Fibroblast of skin of right quadriceps (primary cell): ENCODE measurements at regions not wholly inside any gene's neighbourhood (a gene's known extent, or its start where the extent isn't known, plus 50 kb on each side); places are given as distances from the start of the nearest gene placed in this dataset.
"Not testable (repeated sequence)": the region's sequence is repeated elsewhere in the genome, so short reads cannot be mapped to it uniquely, and the experiment has no call there.

Source experiments
- DNase-seq: peaks from one replicate; pipeline ENCODE4 v3.0.0-alpha.2; 2013

DNA sequence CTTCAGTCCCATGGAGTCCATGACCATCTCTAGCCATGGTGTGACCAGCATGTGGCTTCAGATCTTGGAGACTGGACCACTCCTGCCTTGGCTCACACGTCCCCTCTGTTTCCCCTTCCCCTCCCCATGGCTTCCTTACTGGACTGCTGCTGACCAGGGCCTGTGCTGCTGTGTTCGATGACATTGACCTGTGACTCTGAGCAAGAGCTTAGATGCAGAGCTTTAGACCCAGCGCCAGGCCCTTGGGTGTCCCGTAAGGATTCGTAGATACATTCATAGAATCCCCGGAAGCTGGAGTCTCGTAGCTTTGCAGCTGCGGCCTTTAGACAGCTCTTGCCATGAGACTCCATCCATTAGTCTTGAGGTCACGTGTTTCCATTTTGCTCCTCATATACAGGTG is 96.3 kb downstream of the NPIPB11 start:
- DNase-seq, result not testable (repeated sequence)

DNA sequence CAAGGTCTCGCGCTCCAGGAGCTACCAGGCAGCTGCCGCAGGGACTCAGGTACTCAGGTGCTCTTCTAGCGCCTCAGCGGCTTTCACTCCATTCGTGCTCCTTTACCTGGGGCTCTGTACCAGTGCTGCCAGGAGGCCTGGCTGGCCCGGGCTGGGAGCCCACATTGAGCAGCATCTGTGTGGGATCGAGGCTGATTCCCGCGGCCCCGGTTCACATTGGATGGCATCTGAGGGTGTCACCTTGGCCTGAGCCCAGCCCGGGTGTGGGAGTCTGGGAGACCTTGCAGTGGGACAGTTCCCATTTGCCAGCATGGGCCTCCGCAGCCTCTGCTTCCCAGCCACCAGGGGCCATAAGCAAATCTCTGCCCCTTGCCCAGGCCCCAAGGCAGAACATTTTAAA is 96.9 kb downstream of the NPIPB11 start:
- not testable (repeated sequence) for DNase-seq

DNA sequence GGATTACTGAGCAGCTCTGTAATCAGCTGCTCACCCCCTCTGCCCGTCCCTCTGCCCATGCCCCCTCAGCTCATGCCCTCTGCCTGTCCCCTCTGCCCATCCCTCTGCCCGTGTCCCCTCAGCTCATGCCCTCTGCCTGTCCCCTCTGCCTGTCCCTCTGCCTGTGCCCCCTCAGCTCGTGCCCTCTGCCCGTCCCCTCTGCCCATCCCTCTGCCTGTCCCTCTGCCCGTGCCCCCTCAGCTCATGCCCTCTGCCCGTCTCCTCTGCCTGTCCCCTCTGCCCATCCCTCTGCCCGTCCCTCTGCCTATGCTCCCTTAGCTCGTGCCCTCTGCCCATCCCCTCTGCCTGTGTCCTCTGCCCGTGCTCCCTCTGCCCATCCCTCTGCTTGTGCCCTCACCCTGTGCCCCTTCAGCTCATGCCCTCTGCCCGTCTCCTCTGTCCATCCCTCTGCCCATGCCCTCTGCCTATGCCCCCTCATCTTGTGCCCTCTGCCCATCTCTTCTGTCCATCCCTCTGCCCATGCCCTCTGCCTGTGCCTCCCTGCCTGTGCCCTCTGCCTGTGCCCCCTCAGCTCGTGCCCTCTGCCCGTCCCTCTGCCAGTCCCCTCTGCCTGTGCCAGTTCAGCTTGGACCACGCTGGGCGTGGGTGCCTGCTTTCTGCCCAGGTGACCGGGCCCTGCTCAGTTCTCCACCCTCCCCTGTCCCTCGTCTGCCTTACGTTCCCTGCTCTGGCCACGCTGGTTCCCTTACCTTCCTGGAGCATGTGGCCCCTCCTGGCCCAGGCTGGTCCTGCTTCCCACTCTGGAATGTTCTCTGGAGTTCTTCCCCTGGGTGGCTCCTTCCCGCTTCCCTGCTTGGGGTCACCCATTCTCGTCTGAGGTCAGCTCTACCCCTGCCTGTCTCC is 97.6 kb downstream of the NPIPB11 start:
- no peak for DNase-seq

DNA sequence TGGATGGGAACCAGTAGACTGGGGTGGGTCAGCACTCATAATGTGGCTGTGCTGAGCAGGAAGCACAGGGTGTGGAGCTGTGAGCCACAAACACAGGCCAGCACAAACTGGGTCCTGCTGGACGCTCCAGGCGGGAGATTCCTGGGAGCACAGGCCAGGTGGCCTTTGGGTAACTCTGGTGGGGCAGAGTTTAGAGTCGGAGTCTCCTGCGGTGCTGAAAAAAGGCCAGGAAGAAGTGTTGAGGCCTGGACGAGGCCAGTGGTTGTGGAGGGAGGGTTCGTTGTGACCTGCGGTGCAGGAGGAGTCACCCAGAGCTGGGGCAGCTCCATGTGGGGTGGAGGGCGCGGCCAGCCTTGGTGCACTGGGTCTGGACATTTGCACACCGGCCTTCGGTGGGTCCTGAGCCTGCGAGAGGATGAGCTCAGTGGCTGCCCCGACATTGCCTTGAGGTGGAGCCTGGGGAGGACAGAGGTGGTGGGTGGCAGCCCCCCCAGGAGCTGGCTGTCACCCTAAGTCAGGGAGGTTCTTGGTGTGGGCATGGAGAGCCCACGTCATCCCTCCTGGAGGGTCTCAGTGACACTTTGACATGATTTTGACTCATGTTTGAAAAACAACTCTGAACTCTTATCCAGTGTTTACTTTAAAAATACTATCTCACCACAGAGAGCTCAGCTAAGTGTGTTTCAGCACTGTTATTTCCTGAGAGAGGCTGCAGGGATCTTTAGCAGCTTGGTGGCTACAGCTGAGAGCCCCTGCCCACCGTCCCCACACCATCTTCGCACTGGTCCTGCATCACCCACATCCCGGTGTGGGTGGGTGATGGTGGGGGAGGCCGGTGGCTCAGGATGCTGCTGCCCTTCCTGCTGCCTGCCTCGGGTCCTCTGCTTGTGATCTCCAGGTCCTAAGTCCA is 98.7 kb downstream of the NPIPB11 start:
- peak; percentile 17 for DNase-seq

DNA sequence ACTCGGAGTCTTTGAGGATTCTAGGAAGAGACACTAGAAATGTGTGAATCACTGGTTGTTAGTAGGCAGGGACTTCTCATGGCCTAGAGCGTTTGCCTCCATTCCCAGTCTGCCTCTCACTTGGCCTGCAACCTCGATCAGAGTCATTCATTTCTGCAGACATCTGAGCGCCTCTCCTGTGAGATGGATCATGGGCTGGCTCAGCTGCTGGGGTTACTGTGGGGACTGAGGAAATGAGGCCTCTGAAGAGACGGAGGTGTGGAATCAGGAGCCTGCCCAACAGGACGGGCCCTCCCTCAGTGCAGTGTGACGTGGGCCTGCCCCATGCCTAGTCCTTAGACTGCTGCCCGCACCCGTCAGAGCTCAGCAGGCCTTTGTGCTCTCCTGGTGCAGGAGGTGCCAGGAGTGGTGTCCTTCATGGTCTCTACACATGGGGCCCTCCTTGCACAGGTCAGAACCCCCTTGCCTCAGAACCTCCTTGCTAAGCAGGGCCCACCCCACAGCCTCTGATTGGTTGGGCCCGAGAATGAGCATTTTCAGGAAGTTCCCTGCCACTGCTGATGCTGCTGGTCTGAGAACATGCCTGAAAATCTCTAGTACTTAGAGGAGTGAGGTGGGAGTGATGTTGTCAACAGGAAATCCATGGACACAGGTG is 99.4 kb downstream of the NPIPB11 start:
- DNase-seq, result peak; percentile 32

DNA sequence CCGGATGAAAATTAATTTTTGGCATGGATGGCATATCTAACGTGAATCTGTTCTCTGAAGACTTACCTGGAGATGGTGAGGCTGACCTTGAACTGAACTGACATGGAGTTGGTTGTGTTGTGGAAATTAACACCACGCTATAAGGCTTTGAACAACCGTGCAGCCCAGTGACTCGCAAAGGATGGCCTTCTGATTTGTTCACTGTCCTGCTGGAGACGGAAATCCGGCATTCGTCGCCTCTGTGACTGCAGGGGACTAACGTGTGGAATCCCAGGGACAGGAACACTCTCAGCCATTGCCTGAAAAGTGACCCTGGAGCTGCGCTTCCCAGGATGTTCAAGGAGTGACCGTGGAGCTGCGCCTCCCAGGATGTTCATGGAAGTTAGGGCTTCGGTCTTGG is 100.3 kb downstream of the NPIPB11 start:
- DNase-seq, result no peak

DNA sequence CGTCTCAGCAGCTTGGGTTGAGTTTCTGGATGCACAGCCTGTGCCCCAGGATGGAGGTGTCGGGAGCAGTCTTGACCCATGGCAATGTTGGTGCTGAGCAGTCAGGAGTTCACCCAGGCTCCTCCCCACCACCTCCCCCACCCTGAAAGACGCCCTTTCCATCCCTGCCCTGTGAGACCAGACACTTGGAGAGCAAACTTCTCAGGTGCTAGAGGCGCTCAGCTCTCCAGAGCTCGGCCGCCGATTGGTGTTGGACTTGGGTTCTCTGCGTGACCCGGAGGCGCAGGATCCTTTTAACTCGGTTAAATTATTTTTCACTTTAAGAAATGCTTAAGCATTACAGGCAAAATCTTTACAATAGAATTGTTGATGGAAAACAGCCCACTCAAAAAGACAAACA is 101.5 kb downstream of the NPIPB11 start:
- DNase-seq, result not testable (repeated sequence)

DNA sequence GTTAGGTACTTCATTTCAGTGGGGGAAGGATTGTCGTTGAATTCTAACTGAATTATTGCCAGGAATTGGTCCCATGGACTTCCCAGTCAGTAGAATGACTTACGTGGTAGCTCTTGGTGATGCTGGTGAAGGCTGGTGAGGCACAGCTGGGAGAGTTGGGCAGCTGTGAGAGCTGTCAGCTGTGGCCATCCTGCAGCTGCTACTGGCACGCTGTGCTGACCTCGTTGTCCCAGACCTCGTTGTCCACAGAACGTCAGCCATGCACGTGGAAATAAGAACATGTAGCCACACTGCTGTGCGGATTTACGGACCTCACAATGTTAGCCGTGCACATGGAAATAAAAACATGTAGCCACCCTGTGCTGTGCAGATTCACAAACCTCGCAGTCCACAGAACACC is 102.3 kb downstream of the NPIPB11 start:
- DNase-seq, result no peak

DNA sequence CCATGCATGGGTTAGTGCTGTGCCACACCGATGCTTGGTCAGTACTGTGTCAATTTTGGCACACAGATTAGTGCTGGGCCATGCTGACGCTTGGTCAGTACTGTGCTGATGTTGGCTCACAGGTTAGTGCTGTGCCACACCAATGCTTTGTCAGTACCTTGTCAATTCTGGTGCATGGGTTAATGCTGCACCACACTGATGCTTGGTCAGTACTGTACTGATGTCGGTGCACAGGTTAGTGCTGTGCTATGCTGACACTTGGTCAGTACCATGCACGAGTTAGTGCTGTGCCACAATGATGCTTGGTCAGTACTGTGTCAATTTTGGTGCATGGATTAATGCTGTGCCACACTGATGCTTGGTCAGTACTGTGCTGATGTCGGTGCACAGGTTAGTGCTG is 103.0 kb downstream of the NPIPB11 start:
- no peak for DNase-seq

DNA sequence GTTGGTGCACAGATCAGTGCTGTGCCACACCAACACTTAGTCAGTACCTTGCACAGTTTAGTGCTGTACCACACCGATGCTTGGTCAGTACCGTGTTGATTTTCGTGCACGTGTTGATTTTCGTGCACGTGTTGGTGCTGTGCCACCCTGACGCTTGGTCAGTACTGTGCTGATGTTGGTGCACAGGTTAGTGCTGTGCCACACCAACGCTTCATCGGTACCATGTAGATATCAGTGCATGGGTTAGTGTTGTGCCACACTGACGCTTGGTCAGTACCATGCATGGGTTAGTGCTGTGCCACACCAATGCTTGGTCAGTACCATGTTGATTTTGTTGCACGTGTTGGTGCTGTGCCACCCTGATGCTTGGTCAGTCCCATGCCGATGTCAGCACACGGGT is 103.5 kb downstream of the NPIPB11 start:
- no peak for DNase-seq

DNA sequence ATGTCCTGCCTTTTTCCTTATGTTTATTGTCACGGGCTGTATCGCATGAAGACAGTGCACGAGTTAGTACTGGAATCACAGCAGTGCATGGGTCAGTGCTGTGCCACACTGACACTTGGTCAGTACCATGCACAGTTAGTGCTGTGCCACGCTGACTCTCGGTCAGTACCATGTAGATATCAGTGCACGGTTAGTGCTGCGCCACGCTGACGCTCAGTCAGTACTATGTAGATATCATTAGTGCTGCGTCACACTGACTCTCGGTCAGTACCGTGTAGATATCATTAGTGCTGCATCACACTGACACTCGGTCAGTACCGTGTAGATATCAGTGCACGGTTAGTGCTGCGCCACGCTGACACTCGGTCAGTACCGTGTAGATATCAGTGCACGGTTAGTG is 104.1 kb downstream of the NPIPB11 start:
- not testable (repeated sequence) for DNase-seq

DNA sequence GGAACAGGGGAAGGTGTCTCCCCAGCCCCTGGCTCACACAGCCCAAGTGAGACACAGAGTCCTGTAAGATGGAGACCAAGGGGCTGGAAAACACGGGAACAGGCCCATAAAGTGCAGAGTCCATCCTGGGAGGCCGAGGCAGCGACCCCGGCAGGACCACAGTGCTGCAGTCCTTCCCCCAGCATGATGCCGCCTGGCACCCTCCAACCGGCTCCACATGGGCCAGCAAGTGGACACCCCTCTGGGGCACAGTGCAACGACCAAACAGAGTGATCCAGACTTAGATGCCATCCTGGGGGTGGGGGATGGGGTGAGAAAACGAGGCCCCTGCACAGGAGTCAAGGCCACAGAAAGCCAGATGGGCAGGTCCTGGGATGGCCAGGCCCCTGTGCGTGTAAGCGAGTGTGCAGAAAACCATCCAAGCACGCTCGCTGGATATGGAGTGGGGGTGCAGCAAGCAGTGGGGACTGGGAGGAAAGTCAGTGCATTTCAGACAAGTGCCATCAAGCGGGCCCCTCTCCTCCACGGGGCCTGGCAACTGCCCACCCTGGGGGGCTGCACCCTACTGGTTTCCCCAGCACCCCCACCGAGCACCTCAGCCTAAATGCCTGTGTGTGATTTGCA is 104.7 kb downstream of the NPIPB11 start:
- DNase-seq, result not testable (repeated sequence)

DNA sequence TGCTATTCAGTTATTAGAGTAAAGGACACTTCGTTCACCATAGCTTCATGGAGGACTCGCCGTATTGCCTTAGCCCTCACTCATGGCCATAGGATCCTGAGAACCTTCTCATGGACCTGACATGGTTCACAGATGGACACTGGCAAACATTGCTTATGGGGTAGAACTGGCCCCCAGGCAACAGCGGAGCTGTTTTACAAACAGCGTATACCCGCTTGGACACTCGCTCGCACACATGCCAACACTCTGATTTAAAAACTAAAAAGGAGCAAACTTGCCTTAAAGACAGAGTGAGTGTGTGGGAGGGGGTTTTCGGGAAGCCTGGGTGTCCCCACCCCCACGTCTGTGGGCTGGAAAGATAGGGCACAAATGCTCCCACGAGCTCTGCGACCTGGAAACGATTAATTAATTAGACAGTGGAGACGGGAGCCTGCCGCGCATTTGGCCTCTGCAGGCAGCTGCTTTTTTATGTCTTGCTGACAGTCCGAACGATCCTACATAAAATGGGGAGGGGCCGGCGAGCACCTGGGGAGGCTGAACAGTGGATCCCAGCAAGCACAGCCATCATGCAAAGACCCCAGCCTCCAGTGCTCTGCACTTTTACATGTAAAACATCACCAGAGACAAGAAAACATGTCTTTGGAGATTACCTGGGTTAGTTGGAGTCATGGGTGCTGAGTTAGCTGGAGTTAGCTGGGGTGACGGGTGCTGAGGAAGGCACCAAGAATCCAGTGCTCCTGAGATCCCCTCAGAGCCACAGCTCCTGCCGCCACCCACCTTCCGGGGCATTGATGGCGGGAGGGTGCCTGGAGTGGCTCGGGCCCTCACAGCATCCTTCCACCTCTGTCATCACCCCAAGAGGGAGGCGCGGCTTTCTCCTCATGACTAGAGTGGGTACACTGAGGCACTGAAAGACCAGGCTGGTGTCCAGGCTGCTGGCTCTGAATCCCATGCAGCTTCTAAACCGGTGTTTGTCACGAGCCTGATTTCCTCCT is 105.7 kb downstream of the NPIPB11 start:
- DNase-seq, result not testable (repeated sequence)

DNA sequence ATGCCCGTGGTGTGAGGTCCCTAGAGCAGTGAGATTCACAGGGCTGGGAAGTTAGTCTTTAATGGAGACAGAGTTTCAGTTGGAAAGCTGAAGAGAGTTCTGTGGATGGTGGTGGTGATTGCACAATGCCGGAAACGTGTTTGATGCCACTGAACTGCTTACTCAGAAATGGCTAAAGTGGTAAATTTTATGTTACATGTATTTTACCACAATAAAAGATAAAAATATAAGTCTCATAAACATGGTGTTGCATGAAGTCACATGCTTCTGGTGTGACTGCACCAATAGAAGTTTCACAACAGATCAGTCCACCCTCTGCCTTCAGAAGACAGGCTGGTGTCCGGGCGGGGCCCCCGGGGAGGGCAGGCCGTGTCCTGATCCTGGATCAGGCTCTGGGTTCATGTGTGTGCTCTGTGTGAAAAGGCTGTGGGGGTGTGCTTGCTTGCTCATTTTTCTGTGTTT is 106.5 kb downstream of the NPIPB11 start:
- DNase-seq, result not testable (repeated sequence)

DNA sequence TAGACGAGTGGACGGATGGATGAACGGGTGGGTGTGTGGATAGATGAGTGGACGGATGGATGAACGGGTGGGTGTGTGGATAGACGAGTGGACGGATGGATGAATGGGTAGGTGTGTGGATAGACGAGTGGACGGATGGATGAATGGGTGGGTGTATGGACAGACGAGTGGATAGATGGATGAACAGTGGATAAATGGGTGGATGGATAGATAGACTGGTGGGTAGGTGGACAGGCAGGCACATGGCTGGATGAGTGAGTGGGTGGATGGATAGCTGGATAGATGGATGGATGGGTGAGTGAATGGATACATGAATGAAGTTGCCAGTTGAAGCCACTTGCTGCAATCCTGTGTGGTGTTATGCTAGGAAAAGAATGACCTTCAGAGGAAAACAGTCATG is 107.5 kb downstream of the NPIPB11 start:
- not testable (repeated sequence) for DNase-seq

DNA sequence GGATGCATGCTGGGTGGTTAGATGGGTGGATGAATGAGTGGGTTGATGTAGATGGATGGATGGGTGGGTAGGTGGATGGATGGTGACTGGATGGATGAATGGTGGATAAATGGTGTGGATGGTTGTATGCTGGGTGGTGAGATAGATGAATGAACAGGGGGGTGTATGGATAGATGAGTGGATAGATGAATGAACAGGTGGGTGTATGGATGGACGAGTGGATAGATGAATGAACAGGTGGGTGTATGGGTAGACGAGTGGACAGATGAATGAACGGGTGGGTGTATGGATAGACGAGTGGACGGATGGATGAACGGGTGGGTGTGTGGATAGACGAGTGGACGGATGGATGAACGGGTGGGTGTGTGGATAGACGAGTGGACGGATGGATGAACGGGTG is 108.2 kb downstream of the NPIPB11 start:
- DNase-seq, result not testable (repeated sequence)

DNA sequence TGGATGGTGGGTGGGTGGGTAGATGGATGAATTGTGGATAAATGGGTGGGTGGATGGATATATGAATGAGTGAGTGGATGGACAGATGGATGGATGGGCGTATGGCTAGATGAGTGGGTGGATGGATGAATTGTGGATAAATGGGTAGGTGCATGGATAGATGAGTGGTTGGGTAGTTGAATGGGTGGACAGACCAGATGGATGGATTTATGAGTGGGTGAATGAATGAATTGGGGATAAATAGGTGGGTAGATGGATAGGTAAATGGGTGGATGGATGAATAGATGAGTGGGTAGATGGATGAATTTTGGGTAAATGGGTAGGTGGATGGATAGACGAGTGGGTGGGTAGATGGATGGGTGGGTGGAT is 108.7 kb downstream of the NPIPB11 start:
- not testable (repeated sequence) for DNase-seq

DNA sequence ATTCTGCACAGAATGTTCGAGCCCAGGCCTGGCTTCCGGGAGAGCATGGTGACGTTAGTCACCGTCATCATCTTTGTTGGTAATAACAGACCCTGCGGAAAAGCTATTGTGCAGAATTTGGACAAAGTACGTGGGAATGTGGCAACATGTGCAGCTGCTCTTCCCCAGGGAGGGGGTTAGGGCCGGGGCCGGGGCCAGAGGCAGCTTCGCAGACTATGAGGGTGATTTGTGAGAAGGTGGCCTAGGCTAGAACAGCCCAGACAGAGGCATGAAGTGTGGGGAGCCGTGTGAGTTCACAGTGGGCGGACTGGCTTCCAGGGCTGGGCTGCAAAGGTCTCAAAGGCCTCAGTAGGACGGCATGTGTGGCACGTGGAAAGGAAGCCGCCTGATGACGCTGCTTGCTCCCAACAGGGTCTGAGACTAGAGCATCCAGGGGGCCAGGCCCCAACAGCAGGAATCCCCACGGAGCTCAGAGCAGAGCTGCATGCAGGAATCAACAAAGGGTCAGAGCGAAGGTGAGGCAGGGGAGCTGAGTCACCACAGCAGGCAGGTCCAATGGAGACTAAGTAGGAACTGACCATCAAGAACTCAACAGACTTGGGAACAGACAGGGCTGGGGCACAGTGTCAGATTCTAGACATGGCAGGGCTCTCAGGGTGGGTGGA is 109.2 kb downstream of the NPIPB11 start:
- not testable (repeated sequence) for DNase-seq

DNA sequence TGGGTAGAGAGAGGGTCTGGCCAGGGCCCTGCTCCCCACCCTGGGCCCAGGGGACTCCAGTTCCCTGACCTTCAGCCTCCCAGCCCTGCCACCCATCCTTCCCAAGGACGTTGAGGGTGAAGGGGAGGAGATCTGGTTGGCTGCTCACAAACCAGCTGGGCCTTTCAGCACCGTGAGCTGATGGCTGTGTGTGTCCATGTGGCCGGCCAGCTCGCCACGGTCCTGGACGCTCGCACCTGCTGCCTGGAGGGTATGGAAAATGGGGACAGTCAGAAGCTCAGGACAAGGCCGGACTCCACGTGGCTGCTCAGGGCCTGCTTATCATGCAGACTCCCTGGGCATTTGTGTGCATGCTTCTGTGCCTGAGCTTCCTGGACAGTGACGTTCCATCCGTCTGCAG is 110.3 kb downstream of the NPIPB11 start:
- DNase-seq, result not testable (repeated sequence)

DNA sequence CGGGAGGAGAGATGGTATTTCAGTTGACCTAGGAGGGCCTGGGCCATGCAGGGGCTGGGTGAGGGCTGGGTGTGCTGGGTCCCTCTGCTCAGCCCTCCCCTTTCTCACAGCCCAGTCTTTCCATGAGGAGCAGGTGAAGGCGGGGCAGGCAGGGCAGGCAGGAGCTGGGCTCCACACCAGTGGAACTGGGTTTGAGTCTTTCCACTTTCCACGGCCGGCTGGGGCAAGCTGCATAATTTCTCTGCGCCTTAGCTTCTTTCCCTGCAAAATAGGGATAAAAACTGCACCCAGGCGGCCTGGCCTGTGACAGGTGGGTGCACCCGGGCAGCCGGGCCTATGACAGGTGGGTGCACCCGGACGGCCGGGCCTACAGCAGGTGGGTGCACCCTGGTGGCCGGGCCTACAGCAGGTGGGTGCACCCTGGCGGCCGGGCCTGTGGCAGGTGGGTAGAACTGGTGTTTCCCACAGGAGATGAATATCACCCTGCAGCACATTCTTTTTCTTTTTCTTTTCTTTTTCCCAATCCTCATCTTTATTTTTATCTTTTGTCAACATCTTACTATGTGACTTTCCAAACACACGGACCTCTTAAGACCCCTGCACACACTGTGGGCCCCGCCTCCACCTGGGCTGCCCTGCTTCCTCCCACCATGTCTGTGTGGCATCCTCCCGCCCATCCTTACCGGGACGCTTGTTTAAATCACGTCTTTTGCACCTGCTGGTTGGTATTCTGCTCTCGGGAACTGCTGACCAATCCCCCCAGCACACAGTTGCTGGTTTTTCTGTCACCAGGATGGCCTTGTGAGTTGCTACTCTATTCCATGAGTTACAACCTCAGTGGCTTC is 111.3 kb downstream of the NPIPB11 start:
- DNase-seq, result not testable (repeated sequence)
